PC-9 (cell line): ENCODE measurements at regions not wholly inside any gene's neighbourhood (a gene's known extent, or its start where the extent isn't known, plus 50 kb on each side); places are given as distances from the start of the nearest gene placed in this dataset.

ENCODE experiments used
- CTCF ChIP-seq: fragments of 200-600 bp; sonication (generic); conservative IDR thresholded peaks from 2 replicates; pipeline ENCODE4 v1.6.1; 2017; ENCODE audit warnings: mixed run types, antibody characterized with exemption, mild to moderate bottlenecking, moderate library complexity
- EZH2 ChIP-seq: fragments of 200-600 bp; sonication (generic); IDR thresholded peaks from 2 replicates; pipeline ENCODE4 v1.8.0; 2017; ENCODE audit warnings: antibody characterized with exemption, low read depth

- TF ChIP-seq CTCF (no peak), EZH2 (no peak)
These were observed 586.4 kb downstream of the LRRC70 start for GRCh38 chr5:63164838-63165535.
